ENCODE measurements at regions not wholly inside any gene's neighbourhood (a gene's known extent, or its start where the extent isn't known, plus 50 kb on each side); places are given as distances from the start of the nearest gene placed in this dataset.

GRCh38 chr9:16030528-16031185 is 477.8 kb downstream of the CCDC171 start:
- Histone ChIP-seq H3K27ac (no peak overlapping the region), H3K36me3 (no peaks in the 10 kb centered on the region), H3K9me3 (no peaks in the 10 kb centered on the region), H3K4me3 (no peak overlapping the region), H3K27me3 (no peaks in the 10 kb centered on the region), H3K9ac (ENCODE audit: low read depth in 2 of 2, low read length in 2 of 2) (no peak overlapping the region), H3K4me1 (no peaks in the 10 kb centered on the region)
- TF ChIP-seq, protein P1, sequence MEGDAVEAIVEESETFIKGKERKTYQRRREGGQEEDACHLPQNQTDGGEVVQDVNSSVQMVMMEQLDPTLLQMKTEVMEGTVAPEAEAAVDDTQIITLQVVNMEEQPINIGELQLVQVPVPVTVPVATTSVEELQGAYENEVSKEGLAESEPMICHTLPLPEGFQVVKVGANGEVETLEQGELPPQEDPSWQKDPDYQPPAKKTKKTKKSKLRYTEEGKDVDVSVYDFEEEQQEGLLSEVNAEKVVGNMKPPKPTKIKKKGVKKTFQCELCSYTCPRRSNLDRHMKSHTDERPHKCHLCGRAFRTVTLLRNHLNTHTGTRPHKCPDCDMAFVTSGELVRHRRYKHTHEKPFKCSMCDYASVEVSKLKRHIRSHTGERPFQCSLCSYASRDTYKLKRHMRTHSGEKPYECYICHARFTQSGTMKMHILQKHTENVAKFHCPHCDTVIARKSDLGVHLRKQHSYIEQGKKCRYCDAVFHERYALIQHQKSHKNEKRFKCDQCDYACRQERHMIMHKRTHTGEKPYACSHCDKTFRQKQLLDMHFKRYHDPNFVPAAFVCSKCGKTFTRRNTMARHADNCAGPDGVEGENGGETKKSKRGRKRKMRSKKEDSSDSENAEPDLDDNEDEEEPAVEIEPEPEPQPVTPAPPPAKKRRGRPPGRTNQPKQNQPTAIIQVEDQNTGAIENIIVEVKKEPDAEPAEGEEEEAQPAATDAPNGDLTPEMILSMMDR (IDR thresholded peaks at IDR 0.05), result no peak
- intact Hi-C loops (cut with DNase I), result no loop called here
- DNase-seq, result no peak

DNA sequence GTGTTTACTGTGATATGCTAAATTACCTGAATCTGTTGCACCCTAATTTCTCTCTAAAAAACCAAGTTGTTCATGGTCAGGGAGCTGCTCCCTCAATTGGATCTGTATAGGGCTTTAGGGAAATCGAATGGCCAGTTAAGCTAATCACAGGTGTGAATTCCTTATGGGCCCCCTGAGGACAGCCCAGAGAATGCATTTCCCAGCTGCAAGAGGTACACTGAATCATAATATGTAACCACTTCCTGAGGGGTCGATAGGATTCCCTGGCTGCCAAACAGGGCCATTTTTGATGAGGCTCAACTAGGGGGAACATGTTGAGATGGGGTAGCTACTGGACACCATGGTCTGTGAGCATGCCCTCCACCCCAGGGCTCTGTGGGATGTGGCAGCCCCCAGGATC is 478.6 kb downstream of the CCDC171 start:
- Histone ChIP-seq H3K9ac (ENCODE audit: low read depth in 2 of 2, low read length in 2 of 2) (no peak overlapping the region), H3K27ac (no peak overlapping the region), H3K9me3 (no peaks in the 10 kb centered on the region), H3K27me3 (no peaks in the 10 kb centered on the region), H3K36me3 (no peaks in the 10 kb centered on the region), H3K4me3 (no peak overlapping the region), H3K4me1 (no peaks in the 10 kb centered on the region)
- no peak for DNase-seq
- TF ChIP-seq, protein P1 (IDR thresholded peaks at IDR 0.05), result no peak
- intact Hi-C loops (cut with DNase I), result no loop called here

DNA sequence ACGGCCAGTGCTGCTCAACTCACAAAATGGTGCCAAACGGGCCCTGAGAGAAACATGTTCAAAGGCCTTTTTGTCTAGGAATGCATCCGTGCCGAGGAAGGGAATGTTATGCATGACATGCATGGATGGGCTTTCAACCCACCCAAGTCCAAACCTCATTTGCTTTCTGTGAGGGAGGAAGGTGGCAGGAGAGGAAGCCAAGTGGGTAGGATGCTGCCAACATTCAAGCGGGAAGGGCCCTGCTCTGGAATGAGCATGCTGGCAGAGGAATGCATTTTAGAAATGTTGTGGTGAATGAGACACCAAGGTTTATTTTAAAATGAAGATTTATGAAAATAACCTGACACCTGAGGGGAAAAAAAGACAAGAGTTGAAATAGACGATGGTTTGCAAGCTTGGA is 479.1 kb downstream of the CCDC171 start:
- intact Hi-C loops (cut with DNase I), result no loop called here
- H3K27me3 ChIP-seq, result no peaks in the 10 kb centered on the region
- no peak for DNase-seq
- TF ChIP-seq, protein P1 (IDR thresholded peaks at IDR 0.05), result no peak
- H3K9ac ChIP-seq (ENCODE audit: low read depth in 2 of 2, low read length in 2 of 2), result no peak overlapping the region
- no peak overlapping the region for H3K27ac ChIP-seq
- H3K9me3 ChIP-seq, result no peaks in the 10 kb centered on the region
- H3K4me1 ChIP-seq, result no peaks in the 10 kb centered on the region
- no peaks in the 10 kb centered on the region for H3K36me3 ChIP-seq
- no peak overlapping the region for H3K4me3 ChIP-seq

DNA sequence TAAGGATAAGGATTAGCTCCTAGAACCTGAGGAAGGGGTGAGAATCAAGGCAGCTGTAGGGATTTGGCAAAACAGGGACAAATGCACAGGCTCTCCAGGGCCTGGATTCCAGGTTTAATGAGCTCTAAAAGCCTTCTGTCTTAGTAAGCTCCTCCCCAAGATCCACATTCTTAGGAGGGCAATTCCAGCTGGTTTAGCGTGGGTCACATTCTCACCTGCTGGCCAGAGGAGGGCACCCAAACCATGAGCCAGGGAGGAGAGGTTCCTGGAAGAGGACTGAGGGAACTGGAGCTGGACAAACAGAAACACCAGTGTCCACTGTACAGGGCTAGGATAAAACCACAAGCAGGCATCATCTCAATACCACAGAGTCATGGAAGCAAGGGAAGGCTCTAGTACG is 480.0 kb downstream of the CCDC171 start:
- no peaks in the 10 kb centered on the region for H3K4me1 ChIP-seq
- H3K27me3 ChIP-seq, result no peaks in the 10 kb centered on the region
- H3K36me3 ChIP-seq, result no peaks in the 10 kb centered on the region
- no peaks in the 10 kb centered on the region for H3K9me3 ChIP-seq
- H3K9ac ChIP-seq (ENCODE audit: low read depth in 2 of 2, low read length in 2 of 2), result no peak overlapping the region
- intact Hi-C loops (cut with DNase I), result no loop called here
- no peak for DNase-seq
- TF ChIP-seq, protein P1 (IDR thresholded peaks at IDR 0.05), result no peak
- no peak overlapping the region for H3K27ac ChIP-seq
- H3K4me3 ChIP-seq, result no peak overlapping the region

DNA sequence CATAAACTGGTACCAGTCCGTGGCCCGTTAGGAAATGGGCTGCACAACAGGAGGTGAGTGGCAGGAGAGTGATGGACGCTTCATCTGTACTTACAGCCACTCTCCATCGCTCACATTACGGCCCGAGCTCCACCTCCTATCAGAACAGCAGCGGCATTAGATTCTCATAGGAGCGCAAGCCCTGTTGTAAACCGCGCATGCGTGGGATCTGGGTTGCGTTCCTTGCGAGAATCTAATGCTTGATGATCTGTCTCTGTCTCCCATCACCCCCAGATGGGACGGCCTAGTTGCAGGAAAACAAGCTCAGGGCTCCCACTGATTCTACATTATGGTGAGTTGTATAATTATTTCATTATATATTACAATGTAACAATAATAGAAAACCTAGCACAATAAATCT is 480.4 kb downstream of the CCDC171 start:
- no peaks in the 10 kb centered on the region for H3K36me3 ChIP-seq
- H3K27me3 ChIP-seq, result no peaks in the 10 kb centered on the region
- no peak overlapping the region for H3K27ac ChIP-seq
- H3K9ac ChIP-seq (ENCODE audit: low read depth in 2 of 2, low read length in 2 of 2), result no peak overlapping the region
- H3K9me3 ChIP-seq, result no peaks in the 10 kb centered on the region
- no peak for DNase-seq
- intact Hi-C loops (cut with DNase I), result no loop called here
- no peaks in the 10 kb centered on the region for H3K4me1 ChIP-seq
- no peak overlapping the region for H3K4me3 ChIP-seq
- TF ChIP-seq, protein P1 (IDR thresholded peaks at IDR 0.05), result no peak
